ENCODE measurements at regions not wholly inside any gene's neighbourhood (a gene's known extent, or its start where the extent isn't known, plus 50 kb on each side); places are given as distances from the start of the nearest gene placed in this dataset.

DNA sequence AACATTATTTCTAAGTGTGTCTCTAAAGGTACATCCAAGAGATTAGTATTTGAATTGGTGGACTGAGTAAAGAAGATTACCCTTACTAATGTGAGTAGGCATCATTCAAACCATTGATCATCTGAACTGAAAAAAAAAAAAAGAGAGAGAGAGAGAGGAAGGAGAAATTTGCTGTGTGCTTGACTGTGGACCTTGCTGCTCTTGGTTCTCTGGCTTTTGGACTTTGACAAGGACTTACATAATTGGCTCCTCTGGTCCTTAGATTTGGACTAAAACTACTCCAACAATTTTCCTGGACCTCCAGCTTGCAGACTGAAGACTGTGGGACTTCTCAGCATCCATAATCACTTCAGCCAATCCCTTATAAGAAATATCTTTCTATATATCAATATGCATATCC lies 1091.9 kb upstream of the EDIL3 start:
- intact Hi-C loops (cut with micrococcal nuclease), result no loop called here
- H3K36me3 Mint-ChIP-seq, result no peaks in the 10 kb centered on the region
- peaks cover 4 to 27% of the 10 kb centered on the region in 2 donors for H3K9me3 Mint-ChIP-seq
- no peaks in the 10 kb centered on the region for H3K27me3 ChIP-seq (ENCODE audit: control insufficient read depth, insufficient read depth, low read length)
- H3K4me1 Mint-ChIP-seq, result no peaks in the 10 kb centered on the region
- H3K36me3 ChIP-seq (ENCODE audit: control insufficient read depth, insufficient read depth, low read length), result no peaks in the 10 kb centered on the region
- TF ChIP-seq, protein P1, sequence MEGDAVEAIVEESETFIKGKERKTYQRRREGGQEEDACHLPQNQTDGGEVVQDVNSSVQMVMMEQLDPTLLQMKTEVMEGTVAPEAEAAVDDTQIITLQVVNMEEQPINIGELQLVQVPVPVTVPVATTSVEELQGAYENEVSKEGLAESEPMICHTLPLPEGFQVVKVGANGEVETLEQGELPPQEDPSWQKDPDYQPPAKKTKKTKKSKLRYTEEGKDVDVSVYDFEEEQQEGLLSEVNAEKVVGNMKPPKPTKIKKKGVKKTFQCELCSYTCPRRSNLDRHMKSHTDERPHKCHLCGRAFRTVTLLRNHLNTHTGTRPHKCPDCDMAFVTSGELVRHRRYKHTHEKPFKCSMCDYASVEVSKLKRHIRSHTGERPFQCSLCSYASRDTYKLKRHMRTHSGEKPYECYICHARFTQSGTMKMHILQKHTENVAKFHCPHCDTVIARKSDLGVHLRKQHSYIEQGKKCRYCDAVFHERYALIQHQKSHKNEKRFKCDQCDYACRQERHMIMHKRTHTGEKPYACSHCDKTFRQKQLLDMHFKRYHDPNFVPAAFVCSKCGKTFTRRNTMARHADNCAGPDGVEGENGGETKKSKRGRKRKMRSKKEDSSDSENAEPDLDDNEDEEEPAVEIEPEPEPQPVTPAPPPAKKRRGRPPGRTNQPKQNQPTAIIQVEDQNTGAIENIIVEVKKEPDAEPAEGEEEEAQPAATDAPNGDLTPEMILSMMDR (IDR thresholded peaks at IDR 0.05), result no peak
- no peak for DNase-seq
- ATAC-seq, result no peak
- H3K9me3 ChIP-seq (ENCODE audit: control insufficient read depth, insufficient read depth, low read length), result no peaks in the 10 kb centered on the region
- no peaks in the 10 kb centered on the region for H3K4me1 ChIP-seq (ENCODE audit: control insufficient read depth, insufficient read depth, low read length)
- no peak overlapping the region for H3K4me3 Mint-ChIP-seq
- no peak overlapping the region for H3K27ac ChIP-seq (ENCODE audit: low read length)
- no peak overlapping the region for H3K4me3 ChIP-seq (ENCODE audit: low read length)
- no peaks in the 10 kb centered on the region for H3K27me3 Mint-ChIP-seq (ENCODE audit: low read depth in 2 of 2)
- H3K27ac Mint-ChIP-seq, result no peak overlapping the region

GRCh38 chr5:85479849-85480248 lies 1095.2 kb upstream of the EDIL3 start:
- Histone ChIP-seq H3K9me3 (ENCODE audit: control insufficient read depth, insufficient read depth, low read length) (peaks cover 4% of the 10 kb centered on the region), H3K4me3 (ENCODE audit: low read length) (no peak overlapping the region), H3K27ac (ENCODE audit: low read length) (no peak overlapping the region), H3K36me3 (ENCODE audit: control insufficient read depth, insufficient read depth, low read length) (no peaks in the 10 kb centered on the region), H3K27me3 (ENCODE audit: control insufficient read depth, insufficient read depth, low read length) (no peaks in the 10 kb centered on the region), H3K4me1 (ENCODE audit: control insufficient read depth, insufficient read depth, low read length) (no peaks in the 10 kb centered on the region)
- ATAC-seq (no peak), DNase-seq (no peak)
- TF ChIP-seq, protein P1 (IDR thresholded peaks at IDR 0.05), result no peak
- intact Hi-C loops (cut with micrococcal nuclease), result no loop called here
- WGBS (ENCODE audit: insufficient coverage), result 96% methylated on average over 4 of the region's 4 CpGs
- Mint-ChIP-seq H3K36me3 (no peaks in the 10 kb centered on the region), H3K27ac (no peak overlapping the region), H3K4me1 (no peaks in the 10 kb centered on the region), H3K27me3 (ENCODE audit: low read depth in 2 of 2) (no peaks in the 10 kb centered on the region), H3K9me3 (peaks cover 0 to 20% of the 10 kb centered on the region in 2 donors), H3K4me3 (no peak overlapping the region)

- 81% methylated on average over 2 of the region's 2 CpGs for WGBS (ENCODE audit: insufficient coverage)
- no peaks in the 10 kb centered on the region for H3K36me3 Mint-ChIP-seq
- ATAC-seq, result no peak
- Histone ChIP-seq H3K4me1 (ENCODE audit: control insufficient read depth, insufficient read depth, low read length) (no peaks in the 10 kb centered on the region), H3K4me3 (ENCODE audit: low read length) (no peak overlapping the region), H3K27ac (ENCODE audit: low read length) (no peak overlapping the region), H3K9me3 (ENCODE audit: control insufficient read depth, insufficient read depth, low read length) (peaks cover 4% of the 10 kb centered on the region), H3K27me3 (ENCODE audit: control insufficient read depth, insufficient read depth, low read length) (no peaks in the 10 kb centered on the region), H3K36me3 (ENCODE audit: control insufficient read depth, insufficient read depth, low read length) (no peaks in the 10 kb centered on the region)
- DNase-seq, result no peak
- intact Hi-C loops (cut with micrococcal nuclease), result no loop called here
- H3K9me3 Mint-ChIP-seq, result peaks cover 4 to 12% of the 10 kb centered on the region in 2 donors
- H3K4me1 Mint-ChIP-seq, result no peaks in the 10 kb centered on the region
- no peak overlapping the region for H3K4me3 Mint-ChIP-seq
- H3K27ac Mint-ChIP-seq, result no peak overlapping the region
- TF ChIP-seq, protein P1 (IDR thresholded peaks at IDR 0.05), result no peak
- no peaks in the 10 kb centered on the region for H3K27me3 Mint-ChIP-seq (ENCODE audit: low read depth in 2 of 2)
These were observed 1100.4 kb upstream of the EDIL3 start for GRCh38 chr5:85484982-85485574.

GRCh38 chr5:85488295-85488694 lies 1103.6 kb upstream of the EDIL3 start:
- Histone ChIP-seq H3K9me3 (ENCODE audit: control insufficient read depth, insufficient read depth, low read length) (peaks cover 4% of the 10 kb centered on the region), H3K4me1 (ENCODE audit: control insufficient read depth, insufficient read depth, low read length) (no peaks in the 10 kb centered on the region), H3K27ac (ENCODE audit: low read length) (no peak overlapping the region), H3K27me3 (ENCODE audit: control insufficient read depth, insufficient read depth, low read length) (no peaks in the 10 kb centered on the region), H3K4me3 (ENCODE audit: low read length) (no peak overlapping the region), H3K36me3 (ENCODE audit: control insufficient read depth, insufficient read depth, low read length) (no peaks in the 10 kb centered on the region)
- no peaks in the 10 kb centered on the region for H3K27me3 Mint-ChIP-seq (ENCODE audit: low read depth in 2 of 2)
- ATAC-seq (no peak), DNase-seq (no peak)
- H3K4me3 Mint-ChIP-seq, result no peak overlapping the region
- H3K4me1 Mint-ChIP-seq, result no peaks in the 10 kb centered on the region
- no peaks in the 10 kb centered on the region for H3K36me3 Mint-ChIP-seq
- intact Hi-C loops (cut with micrococcal nuclease), result no loop called here
- peaks cover 7 to 18% of the 10 kb centered on the region in 2 donors for H3K9me3 Mint-ChIP-seq
- H3K27ac Mint-ChIP-seq, result no peak overlapping the region
- TF ChIP-seq, protein P1 (IDR thresholded peaks at IDR 0.05), result no peak

Measured in natural killer cell (primary cell).